GM21825 (cell line): ENCODE measurements at regions not wholly inside any gene's neighbourhood (a gene's known extent, or its start where the extent isn't known, plus 50 kb on each side); places are given as distances from the start of the nearest gene placed in this dataset.
"Not testable (repeated sequence)": the region's sequence is repeated elsewhere in the genome, so short reads cannot be mapped to it uniquely, and the experiment has no call there.

Experiments
- ATAC-seq: cut with Tn5 transposase; IDR thresholded peaks from one replicate; pipeline ENCODE4 v1.9.1; 2021; ENCODE audit warnings: mild to moderate bottlenecking, moderate library complexity; ENCODE audit not compliant: unreplicated experiment

- ATAC-seq, result no peak
These were observed 60.2 kb downstream of the GLUL start for GRCh38 chr1:182331387-182331786.

GRCh38 chr1:182330303-182330702 is 61.3 kb downstream of the GLUL start:
- ATAC-seq, result no peak

GRCh38 chr1:182329471-182329870 is 62.1 kb downstream of the GLUL start:
- no peak for ATAC-seq

- no peak for ATAC-seq
These were observed 63.0 kb downstream of the GLUL start for GRCh38 chr1:182328591-182328990.

- no peak for ATAC-seq
These were observed 66.3 kb downstream of the GLUL start for GRCh38 chr1:182325339-182325738.

GRCh38 chr1:182321532-182321931 is 70.1 kb downstream of the GLUL start:
- ATAC-seq, result not testable (repeated sequence)

- no peak for ATAC-seq
These were observed 73.9 kb downstream of the GLUL start for GRCh38 chr1:182317611-182318161.

GRCh38 chr1:182316454-182316853 is 75.1 kb downstream of the GLUL start:
- not testable (repeated sequence) for ATAC-seq

GRCh38 chr1:182315167-182315556 is 76.4 kb downstream of the GLUL start:
- ATAC-seq, result no peak

GRCh38 chr1:182309631-182310351 is 81.8 kb downstream of the GLUL start:
- ATAC-seq, result no peak

GRCh38 chr1:182308826-182309225 is 82.8 kb downstream of the GLUL start:
- ATAC-seq, result no peak

- not testable (repeated sequence) for ATAC-seq
These were observed 84.1 kb downstream of the GLUL start for GRCh38 chr1:182307486-182307885.

- no peak for ATAC-seq
These were observed 85.7 kb downstream of the GLUL start for GRCh38 chr1:182305861-182306260.

GRCh38 chr1:182304627-182305026 is 87.0 kb downstream of the GLUL start:
- no peak for ATAC-seq

GRCh38 chr1:182304218-182304617 is 87.4 kb downstream of the GLUL start:
- peak; percentile 7 for ATAC-seq

GRCh38 chr1:182303778-182304177 is 87.8 kb downstream of the GLUL start:
- peak; percentile 90 for ATAC-seq

- no peak for ATAC-seq
These were observed 90.0 kb downstream of the GLUL start for GRCh38 chr1:182301467-182302198.

GRCh38 chr1:182301026-182301436 is 90.6 kb downstream of the GLUL start:
- no peak for ATAC-seq

- no peak for ATAC-seq
These were observed 91.6 kb downstream of the GLUL start for GRCh38 chr1:182299728-182300616.

- ATAC-seq, result not testable (repeated sequence)
These were observed 92.4 kb downstream of the GLUL start for GRCh38 chr1:182299054-182299727.
